ENCODE measurements at regions not wholly inside any gene's neighbourhood (a gene's known extent, or its start where the extent isn't known, plus 50 kb on each side); places are given as distances from the start of the nearest gene placed in this dataset.
A peak's percentile ranks its signal among the peaks of the same experiment; 100 is the strongest.
"Not testable (repeated sequence)": the region's sequence is repeated elsewhere in the genome, so short reads cannot be mapped to it uniquely, and the experiment has no call there.

DNA sequence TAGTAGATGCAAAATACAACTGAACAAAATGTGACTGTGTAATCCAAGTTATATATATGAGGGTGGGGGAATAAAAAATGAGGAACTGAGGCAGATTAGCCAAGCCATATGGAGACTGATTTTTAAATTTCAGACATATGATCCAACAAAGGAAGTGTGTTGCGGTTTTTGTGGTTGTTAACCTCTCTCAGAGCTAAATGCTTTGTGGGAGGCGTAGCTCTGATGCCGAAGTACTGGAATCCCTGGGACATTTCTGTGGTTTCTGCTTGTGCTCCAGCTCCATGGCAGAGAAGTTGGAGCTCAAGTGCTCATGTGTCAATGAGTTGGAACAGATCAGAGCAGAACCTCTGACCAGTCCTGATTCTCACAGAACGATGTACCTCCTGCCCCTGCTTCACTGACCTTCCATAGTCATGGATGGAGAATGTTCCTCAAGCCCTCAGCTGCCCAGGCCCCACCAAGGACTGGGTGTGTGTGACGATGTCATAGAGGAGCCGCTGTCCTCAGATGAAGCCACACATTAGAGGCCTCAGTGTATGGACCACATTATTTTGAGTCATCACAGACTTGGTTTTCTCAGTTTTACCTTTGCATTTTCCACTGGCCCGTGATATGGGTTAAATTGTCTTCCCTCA is 107.6 kb downstream of the SOX1 start:
- DNase-seq: peak; percentile 12

GRCh38 chr13:112175162-112176075 is 108.5 kb downstream of the SOX1 start:
- no peak for DNase-seq

DNA sequence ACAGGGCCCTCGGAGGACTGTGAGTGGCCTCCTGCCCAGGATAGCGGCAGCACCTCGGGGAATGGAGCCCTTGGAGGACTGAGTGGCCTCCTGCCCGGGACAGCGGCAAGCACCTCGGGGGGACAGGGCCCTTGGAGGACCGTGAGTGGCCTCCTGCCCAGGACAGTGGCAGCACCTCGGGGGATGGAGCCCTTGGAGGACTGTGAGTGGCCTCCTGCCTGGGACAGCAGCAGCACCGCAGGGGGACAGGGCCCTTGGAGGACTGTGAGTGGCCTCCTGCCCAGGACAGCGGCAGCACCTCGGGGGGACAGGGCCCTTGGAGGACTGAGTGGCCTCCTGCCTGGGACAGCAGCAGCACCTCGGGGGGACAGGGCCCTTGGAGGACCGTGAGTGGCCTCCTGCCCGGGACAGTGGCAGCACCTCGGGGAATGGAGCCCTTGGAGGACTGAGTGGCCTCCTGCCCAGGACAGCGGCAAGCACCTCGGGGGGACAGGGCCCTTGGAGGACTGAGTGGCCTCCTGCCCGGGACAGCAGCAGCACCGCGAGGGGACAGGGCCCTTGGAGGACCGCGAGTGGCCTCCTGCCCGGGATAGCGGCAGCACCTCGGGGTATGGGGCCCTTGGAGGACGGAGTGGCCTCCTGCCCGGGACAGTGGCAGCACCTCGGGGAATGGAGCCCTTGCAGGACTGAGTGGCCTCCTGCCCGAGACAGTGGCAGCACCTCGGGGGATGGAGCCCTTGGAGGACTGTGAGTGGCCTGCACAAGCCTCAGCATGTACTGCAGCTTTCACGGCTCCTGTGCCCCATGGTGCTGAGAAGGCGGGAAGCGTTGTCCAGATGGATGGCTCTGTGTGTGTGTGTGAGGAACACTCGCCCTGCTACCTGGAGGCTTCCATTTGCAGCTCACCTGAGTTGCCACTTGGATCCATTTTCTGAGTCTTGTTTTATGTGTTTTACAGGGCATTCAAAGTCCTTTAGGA is 109.5 kb downstream of the SOX1 start:
- not testable (repeated sequence) for DNase-seq

- DNase-seq: no peak
Measured at GRCh38 chr13:112177450-112178288, 110.7 kb downstream of the SOX1 start.

- no peak for DNase-seq
Measured at GRCh38 chr13:112178769-112179168, 111.8 kb downstream of the SOX1 start.

DNA sequence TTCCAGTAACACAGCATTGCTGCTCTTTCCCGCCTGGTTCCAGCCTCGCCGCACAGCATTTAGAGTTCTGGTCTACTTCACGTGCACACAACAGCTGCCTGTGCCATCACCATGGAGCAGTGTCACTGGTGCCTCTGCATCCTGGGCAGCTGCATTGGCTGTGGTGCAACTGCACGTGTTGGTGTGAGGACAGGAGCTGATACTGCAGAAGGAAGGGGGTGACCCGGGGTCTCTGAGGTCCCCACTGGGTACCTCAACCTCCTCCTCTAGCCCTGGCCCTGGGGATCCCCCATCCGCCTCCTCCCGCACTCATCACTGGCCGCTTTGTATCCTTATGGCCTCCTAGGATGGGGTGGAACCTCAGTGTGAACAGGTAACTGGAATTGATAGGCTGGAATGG is 112.5 kb downstream of the SOX1 start:
- DNase-seq: no peak

- DNase-seq: no peak
Measured at GRCh38 chr13:112179995-112180394, 113.0 kb downstream of the SOX1 start.

GRCh38 chr13:112181336-112182067 is 114.6 kb downstream of the SOX1 start:
- DNase-seq: no peak

GRCh38 chr13:112182251-112182650 is 115.3 kb downstream of the SOX1 start:
- DNase-seq: no peak

DNA sequence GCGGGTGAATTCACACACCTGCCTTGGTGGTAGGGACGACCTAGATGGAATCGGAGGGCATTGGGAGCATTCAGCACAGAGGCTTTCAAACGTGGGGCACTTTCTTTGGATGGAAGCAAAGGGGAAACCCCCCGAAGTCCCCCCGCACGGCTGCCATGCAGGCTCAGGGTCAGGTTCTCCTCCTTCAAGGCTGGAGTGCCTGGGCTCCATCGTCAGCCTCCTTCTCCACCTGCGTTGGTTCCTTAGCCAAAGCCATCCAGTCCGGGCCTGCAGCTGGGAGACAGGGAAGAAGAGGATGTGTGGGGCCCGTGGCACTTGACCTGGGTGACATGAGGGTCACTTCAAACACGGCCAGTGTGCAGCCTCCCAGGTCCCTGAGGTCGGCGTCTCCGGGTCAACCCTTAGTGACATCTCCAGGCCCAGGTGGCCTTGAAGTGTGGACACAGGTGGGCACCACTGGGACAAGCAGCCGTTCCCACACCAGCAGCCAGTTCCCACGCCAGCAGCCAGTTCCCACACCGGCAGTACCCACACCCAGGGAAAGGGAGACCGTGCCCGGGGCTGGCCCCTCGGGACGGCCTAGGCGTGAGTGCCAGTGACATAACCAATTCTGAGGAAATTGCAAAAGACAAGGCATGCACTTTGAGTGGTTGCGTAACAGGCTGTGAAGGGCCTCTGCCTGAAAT is 116.0 kb downstream of the SOX1 start:
- peak; percentile 58 for DNase-seq

- no peak for DNase-seq
Measured at GRCh38 chr13:112183532-112184090, 116.7 kb downstream of the SOX1 start.

GRCh38 chr13:112184261-112184660 is 117.3 kb downstream of the SOX1 start:
- no peak for DNase-seq

GRCh38 chr13:112184851-112185371 is 118.0 kb downstream of the SOX1 start:
- no peak for DNase-seq

- no peak for DNase-seq
Measured at GRCh38 chr13:112185466-112185865, 118.5 kb downstream of the SOX1 start.

GRCh38 chr13:112186091-112186490 is 119.1 kb downstream of the SOX1 start:
- DNase-seq: no peak

- DNase-seq: no peak
Measured at GRCh38 chr13:112187527-112188297, 120.8 kb downstream of the SOX1 start.

DNA sequence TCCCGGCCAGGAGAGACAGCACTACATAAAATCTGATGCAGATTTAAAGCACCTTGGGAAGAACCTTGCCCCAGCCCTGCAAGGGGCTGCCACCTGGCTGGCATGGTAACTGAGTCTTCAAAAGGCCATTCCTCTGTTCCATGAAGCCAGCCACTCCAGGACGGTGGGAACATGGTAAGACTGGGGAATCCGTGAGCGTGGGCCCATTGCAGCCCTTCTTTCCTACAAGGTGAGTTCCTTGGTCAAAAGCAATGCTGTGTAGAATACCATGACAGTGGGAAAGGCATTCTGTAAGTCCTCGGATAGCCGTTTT is 121.3 kb downstream of the SOX1 start:
- no peak for DNase-seq

DNA sequence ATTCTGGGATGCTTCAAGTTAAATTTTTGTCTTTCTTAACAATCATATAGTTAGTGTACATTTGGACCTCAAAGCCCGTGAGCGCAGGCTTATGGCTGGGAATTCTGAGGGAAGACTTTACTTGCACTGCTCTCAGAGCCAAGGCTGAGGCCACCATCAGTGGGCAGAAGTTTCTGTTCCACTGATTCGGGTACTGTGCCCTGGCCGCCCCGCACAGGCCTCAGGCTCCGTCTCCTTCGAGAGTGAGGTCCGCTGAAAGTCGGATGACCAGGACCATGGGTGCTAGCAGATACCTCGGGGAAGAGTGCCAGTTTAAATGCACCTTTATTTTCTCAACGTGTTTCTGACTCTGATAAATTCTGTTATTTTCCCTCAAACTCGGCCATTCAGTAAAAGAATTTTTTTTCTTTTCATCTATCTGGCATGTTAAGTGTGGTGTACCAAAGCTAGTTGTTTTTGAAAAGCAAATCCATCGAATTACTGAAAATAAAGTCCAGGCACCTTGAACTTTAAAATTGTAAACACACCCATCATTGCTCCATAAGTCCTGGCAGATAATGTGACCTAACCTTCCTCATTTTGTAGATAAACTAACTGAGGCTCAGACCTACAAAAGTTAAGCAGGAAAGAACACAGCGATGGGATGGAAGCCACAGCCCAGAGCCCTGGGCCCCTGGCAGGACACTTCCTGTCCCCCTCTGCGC is 126.7 kb downstream of the SOX1 start:
- DNase-seq: no peak

DNA sequence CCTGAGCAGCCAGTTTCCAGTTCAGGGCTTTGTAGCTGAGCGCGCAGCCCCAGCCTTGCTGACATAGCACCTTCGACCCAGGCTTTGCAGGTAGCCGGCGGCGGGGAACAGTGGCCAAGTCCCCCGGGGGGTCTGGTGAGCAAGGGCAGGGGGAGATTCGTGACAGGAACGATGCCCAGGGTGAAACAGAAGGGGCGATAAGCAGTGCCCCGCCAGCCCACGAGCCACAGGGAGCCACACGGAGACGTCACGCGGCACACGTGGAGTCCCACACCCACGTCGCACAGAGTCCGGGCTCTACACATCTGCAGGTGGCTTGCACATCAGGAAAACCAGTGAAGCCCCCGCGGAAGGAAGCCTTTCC is 127.2 kb downstream of the SOX1 start:
- DNase-seq: no peak
